Thyroid gland (tissue), 4 donors: ENCODE measurements at regions not wholly inside any gene's neighbourhood (a gene's known extent, or its start where the extent isn't known, plus 50 kb on each side); places are given as distances from the start of the nearest gene placed in this dataset.

Experiments
- DNase-seq, 2 donors: peaks; one replicate each; pipeline ENCODE4 v3.0.0-alpha.2; 2019
- H3K27ac ChIP-seq, 3 donors: fragments of 200-600 bp; sonication (generic); 1 replicate in 2 of 3; 2 replicates in 1 of 3; pipeline ENCODE4 v1.5.1; 2016 to 2019; ENCODE audit warnings: mild to moderate bottlenecking in 1 of 3, moderate library complexity in 1 of 3
- H3K27me3 ChIP-seq: fragments of 200-600 bp; sonication (generic); one replicate; pipeline ENCODE4 v1.5.1; 2019
- H3K36me3 ChIP-seq, 2 donors: fragments of 200-600 bp; sonication (generic); one replicate each; pipeline ENCODE4 v1.5.1; 2016 to 2019
- H3K4me1 ChIP-seq, 2 donors: fragments of 200-600 bp; sonication (generic); one replicate each; pipeline ENCODE4 v1.5.1; 2017 to 2019
- H3K4me3 ChIP-seq, 3 donors: fragments of 200-600 bp; sonication (generic); replicated peaks in 1 of 3; 1 replicate in 2 of 3; 2 replicates in 1 of 3; pipeline ENCODE4 v1.5.1; 2016; ENCODE audit warnings: mild to moderate bottlenecking in 1 of 3
- H3K9me3 ChIP-seq: fragments of 200-600 bp; sonication (generic); one replicate; pipeline ENCODE4 v1.5.1; 2017
- POLR2A ChIP-seq, 2 donors: fragments of 450-650 bp; IDR thresholded peaks; one replicate each; pipeline ENCODE4 v1.6.1; 2017; ENCODE audit warnings: antibody characterized with exemption in 2 of 2, mild to moderate bottlenecking in 2 of 2, moderate library complexity in 1 of 2
- WGBS, 2 donors: methylation state at CpG; one replicate each; pipeline ENCODE4 v1.1.5; 2017; 5-methylcytosine and 5-hydroxymethylcytosine counted together
- intact Hi-C: fragments of 100-400 bp; cut with DNase I; formaldehyde crosslinking; loops from one replicate; pipeline ENCODE4 v1.15.1; 2023
- TF ChIP-seq, protein P1 (sequence below), 6 experiments: fragments of 200-600 bp in 3 of 6; fragments of 450-650 bp in 3 of 6; sonication (generic) in 3 of 6; IDR thresholded peaks; one replicate each; pipeline ENCODE4 v1.5.1; 2016 to 2019; ENCODE audit warnings: antibody characterized with exemption in 6 of 6, mild to moderate bottlenecking in 2 of 6, inconsistent platforms in 1 of 6, moderate library complexity in 1 of 6

- no peaks in the 10 kb centered on the region for H3K27me3 ChIP-seq
- no peaks in the 10 kb centered on the region for H3K36me3 ChIP-seq
- H3K27ac ChIP-seq = peak overlapping the region in 2 of 3 donors; percentile 27 to 69
- 68 to 71% methylated on average over 3 of the region's 3 CpGs for WGBS, 2 donors
- peaks cover under 1 to 18% of the 10 kb centered on the region in 2 donors for H3K4me1 ChIP-seq
- intact Hi-C loops = no loop called here
- DNase-seq = peak; percentile 62 to 66
- H3K9me3 ChIP-seq = no peaks in the 10 kb centered on the region
- H3K4me3 ChIP-seq = no peak overlapping the region
- TF ChIP-seq, protein P1, sequence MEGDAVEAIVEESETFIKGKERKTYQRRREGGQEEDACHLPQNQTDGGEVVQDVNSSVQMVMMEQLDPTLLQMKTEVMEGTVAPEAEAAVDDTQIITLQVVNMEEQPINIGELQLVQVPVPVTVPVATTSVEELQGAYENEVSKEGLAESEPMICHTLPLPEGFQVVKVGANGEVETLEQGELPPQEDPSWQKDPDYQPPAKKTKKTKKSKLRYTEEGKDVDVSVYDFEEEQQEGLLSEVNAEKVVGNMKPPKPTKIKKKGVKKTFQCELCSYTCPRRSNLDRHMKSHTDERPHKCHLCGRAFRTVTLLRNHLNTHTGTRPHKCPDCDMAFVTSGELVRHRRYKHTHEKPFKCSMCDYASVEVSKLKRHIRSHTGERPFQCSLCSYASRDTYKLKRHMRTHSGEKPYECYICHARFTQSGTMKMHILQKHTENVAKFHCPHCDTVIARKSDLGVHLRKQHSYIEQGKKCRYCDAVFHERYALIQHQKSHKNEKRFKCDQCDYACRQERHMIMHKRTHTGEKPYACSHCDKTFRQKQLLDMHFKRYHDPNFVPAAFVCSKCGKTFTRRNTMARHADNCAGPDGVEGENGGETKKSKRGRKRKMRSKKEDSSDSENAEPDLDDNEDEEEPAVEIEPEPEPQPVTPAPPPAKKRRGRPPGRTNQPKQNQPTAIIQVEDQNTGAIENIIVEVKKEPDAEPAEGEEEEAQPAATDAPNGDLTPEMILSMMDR (IDR thresholded peaks at IDR 0.05) = no peak
- TF ChIP-seq POLR2A (IDR thresholded peaks at IDR 0.05) = no peak
These were observed 161.4 kb downstream of the RPIA start for GRCh38 chr2:88852753-88853402.

GRCh38 chr2:88853403-88853790 lies 161.9 kb downstream of the RPIA start:
- H3K4me1 ChIP-seq = peaks cover 5 to 23% of the 10 kb centered on the region in 2 donors
- no peak for TF ChIP-seq POLR2A (IDR thresholded peaks at IDR 0.05)
- TF ChIP-seq, protein P1 (IDR thresholded peaks at IDR 0.05) = no peak
- WGBS, 2 donors = 28 to 49% methylated on average over 2 of the region's 2 CpGs
- no peaks in the 10 kb centered on the region for H3K27me3 ChIP-seq
- no peaks in the 10 kb centered on the region for H3K36me3 ChIP-seq
- intact Hi-C loops = no loop called here
- H3K27ac ChIP-seq = peak overlapping the region in 2 of 3 donors; percentile 27 to 69
- H3K4me3 ChIP-seq = no peak overlapping the region
- H3K9me3 ChIP-seq = no peaks in the 10 kb centered on the region
- no peak for DNase-seq

DNA sequence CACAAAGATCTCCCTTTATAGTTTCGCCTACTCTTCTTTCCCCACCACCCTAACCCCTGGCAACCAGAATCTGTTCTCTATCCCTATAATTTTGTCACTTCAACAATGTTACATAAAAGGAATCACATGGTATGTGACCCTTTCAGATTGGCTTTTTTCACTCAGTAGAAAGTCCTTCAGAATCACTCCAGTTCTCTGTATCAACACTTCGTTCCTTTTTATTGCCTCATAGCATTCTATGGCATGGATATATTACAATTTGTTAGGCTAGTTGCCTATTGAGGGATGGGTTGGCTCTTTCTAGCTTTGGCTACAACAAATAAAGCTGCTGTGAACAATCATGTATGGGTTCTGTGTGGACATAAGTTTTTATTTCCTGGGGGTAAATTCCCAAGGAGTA lies 163.1 kb downstream of the RPIA start:
- WGBS, 2 donors = 65 to 68% methylated on average over 2 of the region's 2 CpGs
- Histone ChIP-seq H3K27me3 (no peaks in the 10 kb centered on the region), H3K9me3 (no peaks in the 10 kb centered on the region), H3K36me3 (no peaks in the 10 kb centered on the region), H3K4me1 (peaks cover 6 to 23% of the 10 kb centered on the region in 2 donors), H3K27ac (no peak overlapping the region), H3K4me3 (no peak overlapping the region)
- no peak for DNase-seq
- intact Hi-C loops = no loop called here
- no peak for TF ChIP-seq POLR2A (IDR thresholded peaks at IDR 0.05)
- TF ChIP-seq, protein P1 (IDR thresholded peaks at IDR 0.05) = no peak

- H3K27ac ChIP-seq = no peak overlapping the region
- H3K27me3 ChIP-seq = no peaks in the 10 kb centered on the region
- TF ChIP-seq POLR2A (IDR thresholded peaks at IDR 0.05) = no peak
- TF ChIP-seq, protein P1 (IDR thresholded peaks at IDR 0.05) = no peak
- DNase-seq = peak in 1 of 2 donors; percentile 20
- intact Hi-C loops = no loop called here
- peaks cover 6 to 23% of the 10 kb centered on the region in 2 donors for H3K4me1 ChIP-seq
- WGBS, 2 donors = 67% methylated on average over 3 of the region's 3 CpGs
- no peaks in the 10 kb centered on the region for H3K9me3 ChIP-seq
- no peak overlapping the region for H3K4me3 ChIP-seq
- H3K36me3 ChIP-seq = no peaks in the 10 kb centered on the region
These were observed 164.3 kb downstream of the RPIA start for GRCh38 chr2:88855620-88856408.
